NCI-H1436 treated with DMSO at 0.1 percent for 48 hours (cell line): ENCODE measurements at regions not wholly inside any gene's neighbourhood (a gene's known extent, or its start where the extent isn't known, plus 50 kb on each side); places are given as distances from the start of the nearest gene placed in this dataset.

Source experiments
- DNase-seq: peaks from one replicate; lab custom pipeline; 2025; lab: John Stamatoyannopoulos, UW

- no peak for DNase-seq
Observed at GRCh38 chr12:127900386-127900785, 366.6 kb upstream of the TMEM132C start.

- DNase-seq = no peak
Observed at GRCh38 chr12:127903146-127903545, 363.8 kb upstream of the TMEM132C start.

DNA sequence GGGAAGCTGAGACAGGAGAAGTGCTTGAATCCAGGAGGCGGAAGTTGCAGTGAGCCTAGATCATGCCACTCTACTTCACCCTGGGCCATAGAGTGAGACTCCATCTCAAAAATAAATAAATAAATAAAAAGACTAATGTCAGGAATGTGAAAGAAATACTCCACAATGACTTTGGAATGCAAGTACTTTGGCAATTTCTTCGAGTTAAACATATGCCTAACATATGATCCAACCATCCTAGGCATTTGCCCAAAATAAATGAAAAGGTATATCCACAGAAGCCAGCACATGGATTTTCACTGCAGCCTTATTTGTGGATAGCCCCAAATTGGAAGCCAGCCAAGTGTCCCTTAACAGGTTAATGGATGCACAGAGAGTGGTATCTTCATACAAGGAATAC is 357.9 kb upstream of the TMEM132C start:
- DNase-seq = no peak

GRCh38 chr12:127911291-127911690 is 355.7 kb upstream of the TMEM132C start:
- DNase-seq = no peak

DNA sequence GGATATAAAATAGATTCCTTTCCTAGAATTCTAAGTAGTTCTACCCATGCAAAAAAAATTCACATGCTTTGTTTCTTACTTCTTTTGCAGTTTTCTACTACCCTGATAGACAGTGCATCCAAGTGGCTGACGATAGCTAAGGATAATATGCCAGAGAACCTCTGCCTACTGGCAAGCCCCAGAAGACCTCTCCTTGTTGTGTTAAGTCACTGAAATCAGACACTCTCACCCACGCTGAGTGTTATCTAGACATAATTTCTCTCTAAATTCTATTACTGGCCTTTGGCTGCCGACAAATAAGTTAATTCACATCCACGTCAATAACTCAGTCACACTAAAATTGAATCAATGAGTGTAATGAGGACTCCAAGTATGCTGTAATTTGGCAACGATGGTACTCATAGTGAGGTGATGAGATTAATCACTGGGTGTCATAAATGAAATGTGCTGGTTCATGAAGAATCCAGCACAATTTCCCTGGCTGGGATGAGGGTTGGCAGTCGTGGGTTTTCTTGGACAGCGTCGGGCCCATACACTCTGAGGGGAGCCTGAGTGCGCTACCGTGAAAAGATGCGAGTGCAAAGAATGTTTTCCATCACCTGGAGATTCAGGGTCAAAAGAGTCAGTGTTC is 354.8 kb upstream of the TMEM132C start:
- DNase-seq = no peak

DNA sequence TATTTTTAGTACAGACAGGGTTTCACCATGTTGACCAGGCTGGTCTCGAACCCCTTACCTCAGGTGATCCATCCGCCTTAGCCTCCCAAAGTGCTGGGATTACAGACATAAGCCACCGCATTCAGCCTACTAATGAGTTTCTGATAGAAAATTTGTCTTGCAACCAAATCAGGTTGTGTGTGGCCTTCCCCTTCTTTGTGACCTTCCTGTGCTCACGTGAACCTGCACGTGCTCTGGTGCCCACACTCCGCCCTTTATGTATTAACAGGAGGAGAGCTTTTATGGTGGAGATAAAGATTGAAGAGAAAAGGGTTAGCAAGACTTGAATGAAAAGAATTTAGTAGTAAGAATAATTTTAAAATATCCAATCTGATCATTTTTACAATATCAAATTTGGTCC is 343.5 kb upstream of the TMEM132C start:
- no peak for DNase-seq

DNA sequence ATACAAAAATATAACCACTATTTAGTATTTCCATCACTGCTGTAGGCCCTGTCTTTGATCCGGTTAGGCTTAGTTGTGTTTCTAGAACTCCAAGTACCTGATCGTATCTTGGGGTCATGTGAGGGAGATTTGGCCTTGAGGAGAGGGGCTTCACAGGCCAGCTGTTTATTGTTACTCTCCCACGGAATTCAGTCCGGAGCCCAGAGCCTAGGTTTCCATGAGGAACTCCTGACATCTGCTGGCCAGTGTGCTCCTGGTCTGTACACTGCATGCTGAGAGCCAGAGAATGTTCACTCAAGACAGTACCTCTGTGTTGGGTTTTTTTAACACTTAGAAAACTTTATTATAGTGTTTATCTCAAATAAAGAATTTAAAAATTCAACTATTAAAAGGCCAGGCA is 341.0 kb upstream of the TMEM132C start:
- DNase-seq = no peak

GRCh38 chr12:127928178-127928577 is 338.8 kb upstream of the TMEM132C start:
- DNase-seq = no peak

GRCh38 chr12:127928615-127929571 is 338.1 kb upstream of the TMEM132C start:
- DNase-seq = no peak

GRCh38 chr12:127930122-127930521 is 336.8 kb upstream of the TMEM132C start:
- DNase-seq = no peak

DNA sequence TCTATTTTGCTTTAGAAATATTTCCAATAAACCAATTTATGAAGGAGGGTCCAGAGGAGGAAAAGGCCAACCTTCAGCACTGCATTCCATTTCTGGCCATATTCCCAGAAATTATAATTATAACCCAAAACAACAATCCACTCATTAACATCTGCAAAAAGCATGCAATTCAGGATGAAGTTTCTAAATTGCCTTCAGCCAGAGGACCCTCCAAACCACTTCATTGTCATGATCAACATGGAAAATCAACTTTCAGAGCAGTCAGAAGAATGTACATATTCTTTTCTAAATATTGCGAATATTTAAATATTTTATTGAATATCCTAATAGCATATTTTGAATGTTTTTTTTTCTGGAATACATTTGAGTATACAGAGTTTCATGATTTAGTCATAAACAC is 332.6 kb upstream of the TMEM132C start:
- DNase-seq = no peak

DNA sequence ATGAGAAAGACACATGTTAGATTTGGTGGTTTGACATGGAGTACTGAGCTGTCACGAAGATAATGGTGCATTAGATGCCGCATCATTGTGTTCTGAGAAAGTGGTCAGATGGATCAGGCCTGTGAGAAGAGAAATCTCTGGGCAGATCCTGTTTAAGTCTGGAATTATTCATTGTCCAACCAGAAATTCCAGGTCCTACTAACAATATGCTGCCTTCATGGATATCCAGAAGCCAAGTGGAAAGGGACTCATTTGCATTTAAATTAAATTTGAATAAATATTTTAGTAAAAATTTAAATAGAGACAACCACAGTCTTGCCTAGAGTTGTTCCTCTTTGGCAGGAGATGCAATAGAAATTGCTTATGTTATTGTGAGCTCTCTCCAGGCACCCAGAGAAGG is 330.5 kb upstream of the TMEM132C start:
- DNase-seq = no peak

DNA sequence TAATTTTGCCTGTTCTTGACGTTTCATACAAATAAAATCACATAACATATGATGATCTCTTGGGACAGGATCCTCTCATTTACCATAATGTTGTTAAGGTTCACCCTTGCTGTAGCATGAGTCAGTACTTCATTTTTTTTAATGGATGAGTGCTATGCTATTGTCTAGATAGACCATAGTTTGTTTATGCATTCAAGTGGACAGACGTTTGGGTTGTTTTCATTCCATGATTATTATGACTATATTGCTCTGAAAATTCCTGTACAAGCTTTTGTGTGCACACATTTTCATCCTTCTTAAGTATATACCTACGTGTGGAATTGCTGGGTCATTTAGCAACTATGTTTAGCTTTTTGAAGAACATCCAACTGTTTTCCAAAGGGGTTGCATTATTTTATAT is 325.6 kb upstream of the TMEM132C start:
- no peak for DNase-seq

DNA sequence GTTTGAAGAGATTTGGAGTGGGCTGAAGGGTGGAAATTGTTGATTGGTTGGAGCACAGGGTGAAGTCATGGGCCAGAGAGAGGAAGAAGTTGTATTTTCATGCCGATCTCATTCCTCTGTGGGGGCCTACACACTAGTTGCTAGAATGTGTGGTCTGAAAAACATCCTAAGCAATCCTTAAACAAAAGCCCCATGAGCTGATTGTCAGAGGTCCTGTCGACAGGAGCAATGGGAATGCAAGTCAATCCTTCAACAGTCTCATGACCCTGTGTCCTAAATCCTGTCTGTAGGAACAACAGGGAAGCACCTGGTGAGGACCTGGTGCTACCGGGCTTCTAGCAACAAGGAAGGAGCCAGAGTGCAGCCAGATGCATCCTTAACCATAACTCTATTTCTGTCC is 324.0 kb upstream of the TMEM132C start:
- no peak for DNase-seq

- DNase-seq = no peak
Observed at GRCh38 chr12:127943481-127944210, 323.3 kb upstream of the TMEM132C start.

DNA sequence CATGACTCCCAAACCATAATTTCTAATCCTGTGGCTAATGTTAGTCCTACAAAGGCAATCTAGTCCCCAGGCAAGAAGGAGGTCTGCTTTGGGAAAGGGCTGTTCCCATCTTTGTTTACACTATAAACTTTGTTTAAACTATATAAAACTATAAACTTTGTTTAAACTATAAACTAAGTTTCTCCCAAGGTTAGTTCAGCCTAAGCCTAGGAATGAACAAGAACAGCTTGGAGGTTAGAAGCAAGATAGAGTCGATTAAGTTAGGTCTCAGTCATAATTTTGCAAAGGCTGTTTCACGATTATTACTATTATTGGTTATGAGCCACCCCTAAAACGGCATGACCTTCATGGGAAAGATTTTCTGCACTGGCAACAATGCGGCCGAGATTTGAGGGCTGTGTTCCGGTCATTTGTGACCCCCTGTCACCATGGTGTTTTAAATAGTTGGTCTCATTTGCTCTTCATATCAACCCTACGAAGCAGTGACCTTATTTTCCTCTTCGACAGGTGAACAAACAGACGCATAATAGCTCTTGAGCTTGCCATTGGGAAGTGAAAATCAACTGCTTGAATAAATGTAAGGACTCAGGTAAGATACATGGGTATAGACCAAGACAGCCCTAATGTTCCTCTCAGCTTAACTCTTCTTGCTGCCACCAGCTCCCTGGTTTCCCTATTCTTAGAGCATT is 322.6 kb upstream of the TMEM132C start:
- DNase-seq = no peak

- no peak for DNase-seq
Observed at GRCh38 chr12:127957001-127957660, 309.8 kb upstream of the TMEM132C start.

GRCh38 chr12:127962303-127962702 is 304.7 kb upstream of the TMEM132C start:
- DNase-seq = no peak

DNA sequence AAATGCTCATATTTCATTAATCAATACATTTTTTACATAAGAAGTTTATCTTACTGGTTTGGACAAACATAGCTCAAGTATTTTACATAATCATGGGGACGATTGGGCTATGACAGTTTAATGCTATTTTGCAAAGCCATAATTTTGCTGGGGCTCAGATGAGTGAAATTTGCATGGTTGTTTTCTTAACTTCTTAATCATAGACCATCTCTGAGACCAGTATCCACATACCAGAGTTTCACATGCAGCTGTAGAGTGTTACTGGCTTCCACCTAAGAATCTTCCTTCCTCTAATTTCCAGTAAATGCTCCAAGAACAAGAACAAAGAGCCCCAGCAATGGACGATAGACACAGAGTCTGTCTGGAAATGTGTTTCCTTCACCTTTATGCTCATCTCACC is 303.0 kb upstream of the TMEM132C start:
- no peak for DNase-seq

- no peak for DNase-seq
Observed at GRCh38 chr12:127964717-127965116, 302.3 kb upstream of the TMEM132C start.

- DNase-seq = no peak
Observed at GRCh38 chr12:127966331-127966730, 300.6 kb upstream of the TMEM132C start.

- DNase-seq = no peak
Observed at GRCh38 chr12:127970491-127970890, 296.5 kb upstream of the TMEM132C start.
